Trophoblast cell (in vitro differentiated cells and primary cell): ENCODE measurements at regions not wholly inside any gene's neighbourhood (a gene's known extent, or its start where the extent isn't known, plus 50 kb on each side); places are given as distances from the start of the nearest gene placed in this dataset.
A peak's percentile ranks its signal among the peaks of the same experiment; 100 is the strongest.

ENCODE experiments used
- DNase-seq, 2 donors: peaks; one replicate each; pipeline ENCODE4 v3.0.0-alpha.2; 2016
- H2AFZ ChIP-seq: 2 replicates; pipeline ENCODE4 v1.6.1; 2013; ENCODE audit warnings: low read length, moderate library complexity, mild to moderate bottlenecking; ENCODE audit not compliant: insufficient read depth, poor library complexity
- H2AK5ac ChIP-seq: 2 replicates; pipeline ENCODE4 v1.6.1; 2013; ENCODE audit warnings: mild to moderate bottlenecking, low read length
- H2BK120ac ChIP-seq: 2 replicates; pipeline ENCODE4 v1.6.1; 2013; ENCODE audit warnings: low read length, mild to moderate bottlenecking, moderate library complexity; ENCODE audit not compliant: insufficient read depth, poor library complexity
- H2BK12ac ChIP-seq: 2 replicates; pipeline ENCODE4 v1.6.1; 2013; ENCODE audit warnings: mild to moderate bottlenecking, low read length, moderate library complexity
- H2BK5ac ChIP-seq: 2 replicates; pipeline ENCODE4 v1.6.1; 2013; ENCODE audit warnings: low read length, low read depth, moderate library complexity, mild to moderate bottlenecking; ENCODE audit not compliant: poor library complexity
- H3K14ac ChIP-seq: 2 replicates; pipeline ENCODE4 v1.6.1; 2013; ENCODE audit warnings: mild to moderate bottlenecking, low read length
- H3K18ac ChIP-seq: 2 replicates; pipeline ENCODE4 v1.6.1; 2013; ENCODE audit warnings: mild to moderate bottlenecking, low read length
- H3K23ac ChIP-seq: 2 replicates; pipeline ENCODE4 v1.6.1; 2013; ENCODE audit warnings: low read length
- H3K27ac ChIP-seq: 2 replicates; pipeline ENCODE4 v1.5.1; 2013; ENCODE audit warnings: low read depth, mild to moderate bottlenecking, inconsistent platforms, low read length, moderate library complexity
- H3K27me3 ChIP-seq: 2 replicates; pipeline ENCODE4 v1.6.1; 2013; ENCODE audit warnings: inconsistent platforms, mild to moderate bottlenecking, low read length, moderate library complexity; ENCODE audit not compliant: insufficient read depth
- H3K36me3 ChIP-seq, 2 experiments: 1 replicate in 1 of 2; 2 replicates in 1 of 2; pipeline ENCODE4 v1.6.1; 2013; ENCODE audit warnings: low read length in 2 of 2, mild to moderate bottlenecking in 2 of 2, moderate library complexity in 1 of 2; ENCODE audit not compliant: insufficient read depth in 2 of 2, control insufficient read depth in 1 of 2
- H3K4ac ChIP-seq: 2 replicates; pipeline ENCODE4 v1.6.1; 2013; ENCODE audit warnings: low read depth, mild to moderate bottlenecking, low read length, moderate library complexity
- H3K4me1 ChIP-seq, 2 experiments: 1 replicate in 1 of 2; 2 replicates in 1 of 2; pipeline ENCODE4 v1.6.1; 2013; ENCODE audit warnings: low read length in 2 of 2, mild to moderate bottlenecking in 2 of 2, moderate library complexity in 1 of 2; ENCODE audit not compliant: insufficient read depth in 2 of 2, control insufficient read depth in 1 of 2
- H3K4me2 ChIP-seq: 2 replicates; pipeline ENCODE4 v1.6.1; 2013; ENCODE audit warnings: inconsistent platforms, mild to moderate bottlenecking, low read length, moderate library complexity
- H3K4me3 ChIP-seq: 2 replicates; pipeline ENCODE4 v1.5.1; 2013; ENCODE audit warnings: mild to moderate bottlenecking, low read depth, low read length, inconsistent platforms
- H3K79me1 ChIP-seq: one replicate; pipeline ENCODE4 v1.6.1; 2013; ENCODE audit warnings: low read length
- H3K79me2 ChIP-seq: 2 replicates; pipeline ENCODE4 v1.6.1; 2013; ENCODE audit warnings: low read length, mild to moderate bottlenecking; ENCODE audit not compliant: control insufficient read depth, insufficient read depth, poor library complexity
- H3K9ac ChIP-seq: 2 replicates; pipeline ENCODE4 v1.6.1; 2013; ENCODE audit warnings: mild to moderate bottlenecking, low read length
- H3K9me3 ChIP-seq: 2 replicates; pipeline ENCODE4 v1.6.1; 2013; ENCODE audit warnings: low read depth, mild to moderate bottlenecking, control low read depth, inconsistent platforms, low read length; ENCODE audit not compliant: insufficient read depth
- H4K12ac ChIP-seq: 2 replicates; pipeline ENCODE4 v1.6.1; 2013; ENCODE audit warnings: low read depth, mild to moderate bottlenecking, low read length, moderate library complexity
- H4K8ac ChIP-seq: 2 replicates; pipeline ENCODE4 v1.6.1; 2013; ENCODE audit warnings: low read depth, mild to moderate bottlenecking, low read length, moderate library complexity
- H4K91ac ChIP-seq: one replicate; pipeline ENCODE4 v1.6.1; 2013; ENCODE audit warnings: low read depth, mild to moderate bottlenecking, low read length, moderate library complexity
- WGBS: extraction: QIAGEN DNeasy Blood & Tissue Kit; methylation state at CpG from one replicate; pipeline ENCODE4 v1.1.7; 2013; ENCODE audit warnings: missing lambda C conversion rate; ENCODE audit not compliant: insufficient read length, insufficient coverage; ENCODE audit errors: extremely low coverage; 5-methylcytosine and 5-hydroxymethylcytosine counted together

DNA sequence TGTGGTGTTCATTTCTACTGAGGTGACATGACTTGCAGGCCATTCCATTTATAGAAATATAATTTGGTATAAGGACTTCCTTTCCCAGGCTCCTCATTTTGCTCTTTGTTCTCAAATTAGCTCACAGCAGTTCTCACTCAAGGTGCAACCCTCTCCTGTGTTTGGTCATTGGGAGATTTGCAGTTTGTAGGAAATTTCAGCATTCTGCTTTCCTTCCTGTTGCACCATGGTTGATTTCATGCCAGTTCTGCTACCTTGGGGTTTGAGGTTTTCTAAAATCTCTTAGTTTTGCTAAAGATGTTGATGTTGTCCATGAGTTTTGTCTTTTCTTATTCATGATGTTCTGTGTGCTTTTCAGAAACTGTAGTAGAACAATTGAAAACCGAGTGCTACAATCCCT lies 65.7 kb upstream of the PROK2 start:
- no peak overlapping the region for H3K23ac ChIP-seq
- H3K9ac ChIP-seq: no peak overlapping the region
- no peaks in the 10 kb centered on the region for H3K79me2 ChIP-seq
- no peaks in the 10 kb centered on the region for H3K36me3 ChIP-seq
- H2BK5ac ChIP-seq: no peak overlapping the region
- H4K91ac ChIP-seq: no peak overlapping the region
- no peak for DNase-seq
- no peak overlapping the region for H2AFZ ChIP-seq
- no peak overlapping the region for H2AK5ac ChIP-seq
- H3K9me3 ChIP-seq: no peaks in the 10 kb centered on the region
- no peak overlapping the region for H3K4me2 ChIP-seq
- no CpG with 5 or more reads among the region's 1 CpG for WGBS
- H3K4me1 ChIP-seq: no peaks in the 10 kb centered on the region
- no peak overlapping the region for H3K4me3 ChIP-seq
- no peak overlapping the region for H3K18ac ChIP-seq
- no peak overlapping the region for H3K14ac ChIP-seq
- H3K4ac ChIP-seq: no peak overlapping the region
- H3K27ac ChIP-seq: no peak overlapping the region
- H2BK120ac ChIP-seq: no peak overlapping the region
- no peaks in the 10 kb centered on the region for H3K79me1 ChIP-seq
- H2BK12ac ChIP-seq: no peak overlapping the region
- no peak overlapping the region for H4K12ac ChIP-seq
- H4K8ac ChIP-seq: no peak overlapping the region
- H3K27me3 ChIP-seq: no peaks in the 10 kb centered on the region

DNA sequence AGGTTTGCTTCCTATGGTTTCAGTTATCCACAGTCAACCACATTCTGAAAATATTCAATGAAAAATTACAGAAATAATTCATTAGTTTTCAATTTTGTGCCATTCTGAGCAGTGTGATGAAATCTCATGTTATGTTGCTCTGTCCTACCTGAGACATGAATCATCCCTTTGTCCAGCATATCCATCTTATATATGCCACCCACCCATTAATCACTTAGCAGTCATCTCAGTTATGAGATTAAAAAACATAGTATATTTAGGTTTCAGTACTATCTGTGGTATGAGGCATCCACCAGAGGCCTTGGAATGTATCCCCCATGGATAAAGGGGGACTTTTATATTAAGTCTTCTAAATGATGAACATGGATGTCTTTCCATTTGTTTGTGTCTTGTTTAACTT lies 64.7 kb upstream of the PROK2 start:
- no peak overlapping the region for H3K18ac ChIP-seq

DNA sequence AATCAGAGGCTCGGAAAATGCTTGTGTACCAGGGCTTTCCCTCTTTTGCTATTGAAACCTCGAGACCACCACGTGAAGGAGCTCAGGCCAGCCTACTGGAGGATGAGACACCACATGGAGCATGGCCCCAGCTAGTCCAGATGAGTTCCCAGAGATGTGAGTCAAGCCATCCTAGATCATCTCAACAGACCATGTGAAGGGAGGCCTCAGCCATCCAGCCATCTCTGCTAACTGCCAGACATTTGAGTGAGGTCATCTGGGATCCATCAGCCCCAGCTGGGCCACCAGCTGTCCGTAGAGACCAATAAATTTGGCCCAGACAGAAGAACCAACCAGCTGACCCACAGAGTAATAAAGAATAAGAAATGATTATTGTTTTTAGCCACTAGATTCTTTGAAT lies 62.8 kb upstream of the PROK2 start:
- no peaks in the 10 kb centered on the region for H3K36me3 ChIP-seq
- peak overlapping the region; percentile 12 for H3K9ac ChIP-seq
- WGBS: no CpG with 5 or more reads among the region's 4 CpGs
- no peak overlapping the region for H2AK5ac ChIP-seq
- no peak overlapping the region for H3K18ac ChIP-seq
- no peaks in the 10 kb centered on the region for H3K4me1 ChIP-seq
- H2BK120ac ChIP-seq: no peak overlapping the region
- DNase-seq: no peak
- H3K27ac ChIP-seq: no peak overlapping the region
- no peak overlapping the region for H2AFZ ChIP-seq
- no peaks in the 10 kb centered on the region for H3K79me1 ChIP-seq
- H4K91ac ChIP-seq: no peak overlapping the region
- no peak overlapping the region for H3K4me2 ChIP-seq
- no peaks in the 10 kb centered on the region for H3K79me2 ChIP-seq
- no peak overlapping the region for H4K12ac ChIP-seq
- H3K14ac ChIP-seq: no peak overlapping the region
- H4K8ac ChIP-seq: no peak overlapping the region
- no peak overlapping the region for H3K23ac ChIP-seq
- H3K4ac ChIP-seq: no peak overlapping the region
- no peak overlapping the region for H2BK5ac ChIP-seq
- H3K27me3 ChIP-seq: no peaks in the 10 kb centered on the region
- H2BK12ac ChIP-seq: no peak overlapping the region
- H3K4me3 ChIP-seq: peak overlapping the region; percentile 25
- H3K9me3 ChIP-seq: no peaks in the 10 kb centered on the region

More for the DNA sequence above, 64.7 kb upstream of the PROK2 start:
- Histone ChIP-seq H4K91ac (no peak overlapping the region), H2BK12ac (no peak overlapping the region), H2BK5ac (no peak overlapping the region), H3K27ac (no peak overlapping the region), H2BK120ac (no peak overlapping the region), H3K36me3 (no peaks in the 10 kb centered on the region), H3K4me3 (no peak overlapping the region), H2AFZ (no peak overlapping the region), H3K27me3 (no peaks in the 10 kb centered on the region), H3K14ac (no peak overlapping the region), H3K4ac (no peak overlapping the region), H3K23ac (no peak overlapping the region), H2AK5ac (no peak overlapping the region), H3K9ac (no peak overlapping the region), H3K4me1 (no peaks in the 10 kb centered on the region), H4K8ac (no peak overlapping the region), H3K9me3 (no peaks in the 10 kb centered on the region), H3K4me2 (no peak overlapping the region), H4K12ac (no peak overlapping the region), H3K79me2 (no peaks in the 10 kb centered on the region), H3K79me1 (no peaks in the 10 kb centered on the region)
- no peak for DNase-seq

DNA sequence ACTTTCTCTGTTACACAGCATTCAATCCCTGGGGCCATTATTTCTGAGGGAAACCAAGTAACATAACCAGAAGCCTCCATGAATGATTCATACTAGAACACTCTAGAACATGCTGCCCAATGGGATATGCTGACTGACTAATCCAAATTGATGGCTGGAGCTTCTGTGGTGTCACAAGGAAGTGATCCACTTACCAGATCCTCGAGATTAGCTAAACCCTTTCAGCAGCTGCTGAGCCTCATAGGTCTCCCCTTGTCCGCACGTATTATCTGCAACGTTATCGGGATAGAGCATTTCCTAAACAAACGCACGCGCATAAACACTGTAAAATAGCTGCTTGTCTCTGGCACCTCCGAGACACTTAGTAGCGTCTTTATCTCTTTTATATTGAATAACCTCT lies 61.2 kb upstream of the PROK2 start:
- no peaks in the 10 kb centered on the region for H3K79me2 ChIP-seq
- H3K14ac ChIP-seq: no peak overlapping the region
- no peaks in the 10 kb centered on the region for H3K9me3 ChIP-seq
- H4K91ac ChIP-seq: no peak overlapping the region
- no peak overlapping the region for H4K8ac ChIP-seq
- H2AFZ ChIP-seq: no peak overlapping the region
- no peak overlapping the region for H3K4me2 ChIP-seq
- H2BK5ac ChIP-seq: no peak overlapping the region
- H3K4me1 ChIP-seq: no peaks in the 10 kb centered on the region
- no peak overlapping the region for H3K4ac ChIP-seq
- H3K18ac ChIP-seq: no peak overlapping the region
- H3K79me1 ChIP-seq: no peaks in the 10 kb centered on the region
- H4K12ac ChIP-seq: no peak overlapping the region
- WGBS: no CpG with 5 or more reads among the region's 10 CpGs
- H3K27ac ChIP-seq: no peak overlapping the region
- no peak overlapping the region for H2BK12ac ChIP-seq
- no peak overlapping the region for H3K9ac ChIP-seq
- DNase-seq: peak in 1 of 2 donors; percentile 17
- no peak overlapping the region for H2AK5ac ChIP-seq
- H3K23ac ChIP-seq: no peak overlapping the region
- H3K4me3 ChIP-seq: no peak overlapping the region
- H3K27me3 ChIP-seq: no peaks in the 10 kb centered on the region
- no peak overlapping the region for H2BK120ac ChIP-seq
- H3K36me3 ChIP-seq: no peaks in the 10 kb centered on the region
